ENCODE measurements at regions not wholly inside any gene's neighbourhood (a gene's known extent, or its start where the extent isn't known, plus 50 kb on each side); places are given as distances from the start of the nearest gene placed in this dataset.
"Not testable (repeated sequence)": the region's sequence is repeated elsewhere in the genome, so short reads cannot be mapped to it uniquely, and the experiment has no call there.

DNA sequence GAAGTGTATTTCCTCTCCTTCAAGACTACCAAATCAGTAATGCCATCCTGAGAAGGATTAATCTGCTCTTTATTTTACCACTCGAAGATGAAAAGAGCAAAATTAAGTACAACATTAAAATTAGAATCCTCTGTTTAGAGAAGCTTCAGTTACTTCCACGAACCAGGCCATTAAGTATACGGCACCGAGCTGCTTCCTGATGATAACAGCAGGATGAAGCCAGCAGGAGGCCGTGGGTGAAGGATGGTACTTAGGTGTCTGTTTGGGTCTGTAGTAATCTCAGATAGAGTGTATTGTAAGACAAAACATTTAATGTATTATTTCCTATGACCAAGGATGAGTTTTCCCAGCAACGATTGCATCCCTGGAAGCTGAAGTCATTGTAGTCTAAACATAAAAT is 362.8 kb downstream of the SFMBT2 start:
- CTCF ChIA-PET = interaction anchor here (0.9 kb wide), 1 partner anchor 17 kb away, joined by 3 read pairs; no protein-coding TSS in a partner anchor

DNA sequence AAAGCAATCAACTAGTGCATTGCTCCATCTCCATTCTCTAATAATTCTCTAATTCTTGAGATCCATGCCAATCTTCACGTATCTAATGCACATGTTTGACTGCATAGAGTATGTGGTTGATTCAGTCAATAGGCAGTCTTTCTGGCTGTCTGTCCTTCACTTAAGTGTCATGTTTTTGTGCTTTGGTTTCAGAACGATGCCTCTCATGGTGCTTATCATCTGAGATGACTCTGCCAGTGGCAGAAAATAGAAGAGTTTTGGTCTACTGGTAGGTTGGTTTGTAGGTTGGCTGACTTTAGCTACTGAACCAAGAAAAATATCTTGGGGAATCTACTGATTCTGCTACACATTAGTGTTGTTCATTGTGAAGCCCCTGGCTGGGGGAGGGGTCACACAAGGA is 364.2 kb downstream of the SFMBT2 start:
- ATAC-seq (peak; percentile 80), DNase-seq (peak; percentile 50)
- H3K27me3 Mint-ChIP-seq = no peaks in the 10 kb centered on the region
- H3K4me3 Mint-ChIP-seq = peak overlapping the region; percentile 20
- CTCF ChIA-PET = interaction anchor here (1.1 to 2.2 kb wide), 6 partner anchors 16 to 127 kb away, joined by 3 to 13 read pairs (median 8); no protein-coding TSS in a partner anchor
- peaks cover 50% of the 10 kb centered on the region for H3K4me1 Mint-ChIP-seq
- peaks cover 14% of the 10 kb centered on the region for H3K9me3 Mint-ChIP-seq (ENCODE audit: low read depth)
- H3K36me3 Mint-ChIP-seq = peaks cover 30% of the 10 kb centered on the region
- H3K27ac Mint-ChIP-seq = peak overlapping the region; percentile 89

More for the DNA sequence above, 362.8 kb downstream of the SFMBT2 start:
- DNase-seq = no peak
- no peaks in the 10 kb centered on the region for H3K27me3 Mint-ChIP-seq
- H3K9me3 Mint-ChIP-seq (ENCODE audit: low read depth) = peaks cover 14% of the 10 kb centered on the region
- no peak for ATAC-seq
- H3K4me1 Mint-ChIP-seq = peaks cover 42% of the 10 kb centered on the region
- no peak overlapping the region for H3K4me3 Mint-ChIP-seq
- H3K27ac Mint-ChIP-seq = peak overlapping the region; percentile 89
- H3K36me3 Mint-ChIP-seq = peaks cover 30% of the 10 kb centered on the region

DNA sequence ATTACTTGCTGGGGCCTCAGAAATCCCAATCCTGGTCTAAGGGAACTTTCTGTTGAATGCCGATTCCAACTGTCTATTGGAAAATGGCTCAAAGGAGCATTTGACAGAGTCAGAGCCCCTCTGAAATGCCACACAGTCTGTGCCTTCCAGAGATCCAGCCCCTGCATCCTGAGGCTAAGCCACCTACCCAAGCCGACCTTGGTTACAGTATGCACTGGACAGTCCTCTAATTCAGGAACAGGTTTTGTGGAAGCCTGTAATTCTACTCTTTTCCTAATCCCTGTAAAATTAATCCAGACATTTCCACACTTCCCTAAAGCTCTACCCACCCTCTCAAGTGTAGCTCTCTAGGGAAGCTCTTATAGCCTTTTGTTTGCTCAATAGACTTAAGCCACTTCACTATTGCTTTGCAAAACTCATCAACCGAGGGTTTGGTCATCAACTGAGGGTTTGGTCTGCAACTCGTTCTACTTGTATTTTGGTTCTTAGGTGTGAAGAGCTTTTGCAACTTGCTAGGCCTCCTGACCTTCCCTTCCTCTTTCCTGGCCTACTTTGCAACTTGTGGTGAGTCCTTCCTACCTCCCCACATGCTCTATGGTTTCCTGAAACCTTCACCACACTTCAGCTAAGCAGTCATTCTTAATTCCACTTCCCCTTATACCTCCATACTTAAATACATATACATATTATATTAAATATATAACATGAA is 364.8 kb downstream of the SFMBT2 start:
- CTCF ChIA-PET = interaction anchor here (1.1 to 2.2 kb wide), 6 partner anchors 16 to 126 kb away, joined by 3 to 13 read pairs (median 8); no protein-coding TSS in a partner anchor

DNA sequence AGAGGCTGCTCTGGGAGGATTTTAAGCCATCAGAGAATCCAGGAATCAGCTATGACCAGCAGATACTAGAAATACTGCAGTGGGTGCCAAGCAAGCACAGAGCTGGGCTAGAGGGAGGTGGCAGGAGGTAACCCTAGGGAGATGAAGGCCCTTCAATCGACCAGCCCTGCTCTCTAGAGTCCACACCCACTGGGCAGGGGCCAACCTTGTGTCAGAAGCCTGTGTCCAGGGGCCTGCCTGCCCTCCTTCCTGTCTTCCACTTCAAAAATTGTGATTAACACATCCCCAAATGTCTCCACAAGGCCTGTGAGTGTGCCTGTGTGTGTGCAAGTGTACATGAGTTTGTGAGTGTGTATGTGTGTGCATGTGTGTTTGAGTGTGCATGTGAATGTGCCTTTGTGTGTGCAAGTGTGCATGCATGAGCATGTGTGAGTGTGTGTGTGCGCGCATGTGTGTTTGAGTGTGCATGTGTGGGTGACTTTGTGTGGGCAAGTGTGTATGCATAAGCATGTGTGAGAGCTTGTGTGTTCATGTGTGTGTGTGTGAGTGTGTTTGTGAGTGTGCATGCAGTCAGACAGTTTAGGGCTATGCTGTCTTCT is 367.7 kb downstream of the SFMBT2 start:
- ATAC-seq (no peak), DNase-seq (no peak)
- Mint-ChIP-seq H3K4me1 (peaks cover 71% of the 10 kb centered on the region), H3K27me3 (no peaks in the 10 kb centered on the region), H3K36me3 (peaks cover 17% of the 10 kb centered on the region), H3K4me3 (no peak overlapping the region), H3K27ac (peak overlapping the region; percentile 10), H3K9me3 (ENCODE audit: low read depth) (peaks cover 2% of the 10 kb centered on the region)
- CTCF ChIA-PET = interaction anchor here (0.9 to 1.4 kb wide), 6 partner anchors 10 to 122 kb away, joined by 3 to 4 read pairs (median 4); no protein-coding TSS in a partner anchor

More for the DNA sequence above, 364.8 kb downstream of the SFMBT2 start:
- Mint-ChIP-seq H3K36me3 (peaks cover 32% of the 10 kb centered on the region), H3K4me3 (no peak overlapping the region), H3K27me3 (no peaks in the 10 kb centered on the region), H3K4me1 (peaks cover 55% of the 10 kb centered on the region), H3K27ac (peak overlapping the region; percentile 89), H3K9me3 (ENCODE audit: low read depth) (peaks cover 14% of the 10 kb centered on the region)
- DNase-seq (peak; percentile 77), ATAC-seq (peak; percentile 77)

DNA sequence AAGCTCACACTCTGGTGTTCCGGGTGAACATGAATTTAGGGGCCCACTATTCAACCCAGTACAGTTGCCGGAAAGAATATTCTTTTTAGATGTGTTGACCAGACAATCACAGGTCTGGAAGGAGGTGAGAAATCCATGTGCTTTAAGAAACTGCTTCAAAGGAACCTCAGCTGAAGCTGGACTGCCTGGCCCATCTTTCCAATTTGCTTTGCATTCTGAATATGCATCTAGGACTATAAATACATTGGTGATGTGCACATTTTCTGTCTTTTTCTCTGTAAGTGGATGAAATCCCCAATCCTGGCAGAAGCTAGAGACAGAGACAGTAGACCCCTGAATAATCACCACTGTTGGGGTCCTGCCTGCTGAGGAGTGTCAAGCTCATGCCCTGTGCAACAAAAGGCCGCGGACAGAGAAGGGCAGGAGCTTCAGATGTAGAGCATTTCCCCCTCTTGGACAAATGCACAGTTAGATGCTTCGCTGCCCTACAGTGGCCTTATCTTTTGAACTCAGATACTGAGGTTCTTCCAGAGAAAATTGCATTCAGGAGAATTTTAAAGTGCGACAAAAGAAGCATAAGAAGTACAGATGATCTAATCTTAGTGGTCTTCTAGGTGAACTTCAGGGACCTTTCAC is 368.3 kb downstream of the SFMBT2 start:
- ATAC-seq = no peak
- Mint-ChIP-seq H3K4me3 (no peak overlapping the region), H3K36me3 (peaks cover 13% of the 10 kb centered on the region), H3K27me3 (no peaks in the 10 kb centered on the region), H3K9me3 (ENCODE audit: low read depth) (no peaks in the 10 kb centered on the region), H3K4me1 (peaks cover 69% of the 10 kb centered on the region), H3K27ac (no peak overlapping the region)
- DNase-seq = no peak
- CTCF ChIA-PET = interaction anchor here (0.9 to 1.2 kb wide), 5 partner anchors 9 to 118 kb away, joined by 3 to 4 read pairs (median 3); no protein-coding TSS in a partner anchor

DNA sequence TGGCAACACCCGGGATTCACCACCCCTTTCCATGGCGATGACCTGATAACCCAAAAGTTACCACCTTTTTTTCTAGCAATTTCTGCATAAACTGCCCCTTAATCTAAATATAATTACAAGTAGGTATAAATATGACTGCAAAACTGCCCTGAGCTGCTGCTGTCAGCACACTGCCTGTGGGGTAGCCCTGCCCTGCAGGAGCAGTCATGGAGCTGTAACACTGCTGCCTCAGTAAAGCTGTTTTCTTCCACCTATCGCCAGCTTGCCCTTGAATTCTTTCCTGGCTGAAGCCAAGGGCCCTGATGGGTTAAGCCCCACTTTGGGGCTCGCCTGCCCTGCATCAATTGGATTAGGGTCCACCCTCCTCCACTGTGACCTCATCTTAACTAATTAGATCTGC is 368.8 kb downstream of the SFMBT2 start:
- DNase-seq = no peak

DNA sequence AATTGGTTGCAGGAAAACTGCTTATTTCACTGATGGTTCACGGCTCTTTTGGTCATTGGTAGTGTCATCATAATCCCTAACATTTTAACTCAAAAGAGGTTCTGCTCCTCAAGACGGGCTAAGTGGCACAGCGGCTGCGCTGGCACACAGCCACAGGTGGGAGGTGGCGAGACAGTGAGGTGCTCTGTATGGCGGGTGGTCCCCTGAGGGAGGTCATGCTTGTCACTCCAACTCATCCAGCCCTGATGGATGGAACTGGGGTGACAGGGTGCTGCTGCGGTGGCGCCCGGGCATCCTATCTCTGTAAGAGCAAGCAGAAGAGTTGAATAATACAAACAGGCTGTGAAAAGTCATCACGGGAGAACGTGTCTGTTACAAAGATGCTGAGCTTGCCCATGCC is 370.2 kb downstream of the SFMBT2 start:
- ATAC-seq = no peak
- H3K36me3 Mint-ChIP-seq = peaks cover 19% of the 10 kb centered on the region
- H3K9me3 Mint-ChIP-seq (ENCODE audit: low read depth) = no peaks in the 10 kb centered on the region
- H3K27ac Mint-ChIP-seq = no peak overlapping the region
- no peak for DNase-seq
- no peak overlapping the region for H3K4me3 Mint-ChIP-seq
- CTCF ChIA-PET = no interaction called here
- no peaks in the 10 kb centered on the region for H3K27me3 Mint-ChIP-seq
- H3K4me1 Mint-ChIP-seq = peaks cover 62% of the 10 kb centered on the region

More for the DNA sequence above, 368.8 kb downstream of the SFMBT2 start:
- no peak overlapping the region for H3K27ac Mint-ChIP-seq
- CTCF ChIA-PET = interaction anchor here (0.9 to 1.2 kb wide), 4 partner anchors 8 to 79 kb away, joined by 3 to 4 read pairs (median 4); no protein-coding TSS in a partner anchor
- H3K9me3 Mint-ChIP-seq (ENCODE audit: low read depth) = no peaks in the 10 kb centered on the region
- H3K27me3 Mint-ChIP-seq = no peaks in the 10 kb centered on the region
- no peak for ATAC-seq
- H3K36me3 Mint-ChIP-seq = peaks cover 15% of the 10 kb centered on the region
- peaks cover 67% of the 10 kb centered on the region for H3K4me1 Mint-ChIP-seq
- no peak overlapping the region for H3K4me3 Mint-ChIP-seq

DNA sequence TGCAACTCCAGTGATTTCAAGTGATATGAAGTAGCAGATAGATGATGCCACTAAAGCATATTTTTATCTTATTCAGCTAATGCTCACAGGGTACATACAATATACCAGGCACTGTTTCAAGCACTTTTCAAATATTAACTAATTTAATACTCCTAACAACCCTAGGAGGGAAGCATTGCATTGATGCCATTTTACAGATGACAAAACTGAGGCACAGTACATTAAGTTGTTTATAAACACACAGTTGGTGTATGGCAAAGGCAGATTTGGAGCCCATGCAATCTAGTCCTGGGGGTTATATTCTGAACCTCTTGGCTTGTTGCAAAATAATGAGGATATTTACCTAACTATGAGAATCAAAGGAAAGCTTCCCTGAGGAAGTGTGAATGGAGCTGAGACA is 371.0 kb downstream of the SFMBT2 start:
- H3K4me1 Mint-ChIP-seq = peaks cover 56% of the 10 kb centered on the region
- H3K4me3 Mint-ChIP-seq = no peak overlapping the region
- H3K36me3 Mint-ChIP-seq = peaks cover 15% of the 10 kb centered on the region
- no peaks in the 10 kb centered on the region for H3K27me3 Mint-ChIP-seq
- CTCF ChIA-PET = interaction anchor here (1.0 to 1.2 kb wide), 2 partner anchors 13 to 122 kb away, joined by 3 read pairs; no protein-coding TSS in a partner anchor
- ATAC-seq (no peak), DNase-seq (no peak)
- no peaks in the 10 kb centered on the region for H3K9me3 Mint-ChIP-seq (ENCODE audit: low read depth)
- H3K27ac Mint-ChIP-seq = no peak overlapping the region

DNA sequence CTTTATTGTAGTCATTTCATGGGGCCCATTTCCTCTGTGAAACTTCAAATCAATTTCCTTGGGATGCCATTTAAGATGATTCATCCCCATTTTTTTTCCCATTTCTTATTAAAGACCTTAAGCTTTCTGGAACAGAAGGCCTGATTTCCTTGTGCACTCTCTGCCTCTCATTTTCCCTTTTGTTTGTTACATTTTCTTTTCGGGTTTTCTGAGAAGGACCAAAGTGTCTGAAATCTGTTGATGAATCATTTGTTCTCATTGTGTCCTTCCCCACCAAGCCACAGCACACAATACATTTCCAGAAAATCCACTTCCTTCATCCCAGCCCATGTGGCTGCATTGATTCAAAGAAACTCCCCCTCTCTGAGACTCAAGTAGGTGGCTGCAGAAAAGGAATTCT is 372.4 kb downstream of the SFMBT2 start:
- CTCF ChIA-PET = interaction anchor here (1.4 kb wide), 1 partner anchor 118 kb away, joined by 3 read pairs; no protein-coding TSS in a partner anchor
- peaks cover 24% of the 10 kb centered on the region for H3K36me3 Mint-ChIP-seq
- H3K27ac Mint-ChIP-seq = peak overlapping the region; percentile 72
- no peak overlapping the region for H3K4me3 Mint-ChIP-seq
- DNase-seq (no peak), ATAC-seq (no peak)
- H3K27me3 Mint-ChIP-seq = no peaks in the 10 kb centered on the region
- no peaks in the 10 kb centered on the region for H3K9me3 Mint-ChIP-seq (ENCODE audit: low read depth)
- H3K4me1 Mint-ChIP-seq = peaks cover 61% of the 10 kb centered on the region

DNA sequence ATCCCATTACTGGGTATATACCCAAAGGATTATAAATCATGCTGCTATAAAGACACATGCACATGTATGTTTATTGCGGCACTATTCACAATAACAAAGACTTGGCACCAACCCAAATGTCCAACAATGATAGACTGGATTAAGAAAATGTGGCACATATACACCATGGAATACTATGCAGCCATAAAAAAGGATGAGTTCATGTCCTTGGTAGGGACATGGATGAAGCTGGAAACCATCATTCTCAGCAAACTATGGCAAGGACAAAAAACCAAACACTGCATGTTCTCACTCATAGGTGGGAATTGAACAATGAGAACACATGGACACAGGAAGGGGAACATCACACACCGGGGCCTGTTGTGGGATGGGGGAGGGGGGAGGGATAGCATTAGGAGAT is 373.4 kb downstream of the SFMBT2 start:
- not testable (repeated sequence) for H3K9me3 Mint-ChIP-seq (ENCODE audit: low read depth); H3K27me3 Mint-ChIP-seq; DNase-seq; ATAC-seq; H3K4me3 Mint-ChIP-seq; H3K27ac Mint-ChIP-seq
- Mint-ChIP-seq H3K4me1 (peaks cover 62% of the 10 kb centered on the region), H3K36me3 (peaks cover 28% of the 10 kb centered on the region)
- CTCF ChIA-PET = interaction anchor here (0.7 to 1.1 kb wide), 2 partner anchors 12 to 117 kb away, joined by 3 to 4 read pairs; no protein-coding TSS in a partner anchor

DNA sequence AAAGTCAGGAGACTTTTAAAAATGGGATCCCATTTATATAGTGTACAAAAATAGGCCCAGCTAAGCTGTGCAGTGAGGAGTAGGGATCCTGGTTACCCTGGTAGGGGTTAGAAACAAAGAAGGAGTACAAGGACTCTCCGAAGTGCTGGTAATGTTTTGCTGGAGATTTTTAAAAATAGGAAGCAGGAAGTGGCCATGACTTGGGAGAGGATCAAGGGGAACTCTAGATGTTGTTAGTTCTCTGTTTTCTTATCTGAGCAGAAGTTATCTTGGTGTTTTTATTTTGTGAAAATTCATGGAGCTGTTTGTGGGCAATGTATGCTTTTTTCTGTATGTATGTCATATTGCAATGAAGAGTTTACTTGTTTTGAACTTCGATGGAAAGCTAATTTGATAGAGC is 373.9 kb downstream of the SFMBT2 start:
- no peak for ATAC-seq
- Mint-ChIP-seq H3K9me3 (ENCODE audit: low read depth) (no peaks in the 10 kb centered on the region), H3K27ac (no peak overlapping the region), H3K4me3 (no peak overlapping the region), H3K36me3 (peaks cover 30% of the 10 kb centered on the region), H3K4me1 (peaks cover 63% of the 10 kb centered on the region), H3K27me3 (no peaks in the 10 kb centered on the region)
- no peak for DNase-seq
- CTCF ChIA-PET = interaction anchor here (0.7 to 1.1 kb wide), 3 partner anchors 12 to 117 kb away, joined by 3 to 4 read pairs (median 3); no protein-coding TSS in a partner anchor

DNA sequence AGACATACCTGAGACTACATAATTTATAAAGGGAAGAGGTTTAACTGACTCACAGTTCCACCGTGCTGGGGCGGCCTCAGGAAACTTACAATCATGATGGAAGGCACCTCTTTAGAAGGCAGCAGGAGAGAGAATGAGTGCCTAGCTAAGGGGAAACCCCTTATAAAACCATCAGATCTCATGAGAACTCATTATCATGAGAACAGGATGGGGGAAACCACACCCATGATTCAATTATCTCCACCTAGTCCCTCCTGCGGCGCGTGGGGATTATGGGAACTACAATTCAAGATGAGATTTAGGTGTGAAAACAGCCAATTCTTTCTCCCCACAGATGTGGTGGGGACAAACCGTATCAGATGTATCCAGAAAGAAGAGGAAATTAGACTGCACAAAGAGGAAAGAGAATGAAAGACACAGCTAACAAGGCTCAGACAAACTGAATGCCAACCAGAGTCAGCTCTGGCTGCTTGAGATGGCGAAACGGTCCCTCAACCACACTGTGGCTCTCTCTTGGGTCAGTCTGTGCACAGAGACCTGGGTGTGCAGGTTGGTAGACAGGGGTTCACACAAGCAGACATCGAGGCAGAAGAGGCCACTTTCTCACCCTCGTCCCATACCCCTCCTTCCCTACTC is 375.6 kb downstream of the SFMBT2 start:
- Mint-ChIP-seq H3K4me1 (peaks cover 72% of the 10 kb centered on the region), H3K9me3 (ENCODE audit: low read depth) (peaks cover 2% of the 10 kb centered on the region), H3K27ac (no peak overlapping the region), H3K4me3 (no peak overlapping the region), H3K36me3 (peaks cover 40% of the 10 kb centered on the region), H3K27me3 (no peaks in the 10 kb centered on the region)
- DNase-seq (no peak), ATAC-seq (no peak)
- CTCF ChIA-PET = no interaction called here

DNA sequence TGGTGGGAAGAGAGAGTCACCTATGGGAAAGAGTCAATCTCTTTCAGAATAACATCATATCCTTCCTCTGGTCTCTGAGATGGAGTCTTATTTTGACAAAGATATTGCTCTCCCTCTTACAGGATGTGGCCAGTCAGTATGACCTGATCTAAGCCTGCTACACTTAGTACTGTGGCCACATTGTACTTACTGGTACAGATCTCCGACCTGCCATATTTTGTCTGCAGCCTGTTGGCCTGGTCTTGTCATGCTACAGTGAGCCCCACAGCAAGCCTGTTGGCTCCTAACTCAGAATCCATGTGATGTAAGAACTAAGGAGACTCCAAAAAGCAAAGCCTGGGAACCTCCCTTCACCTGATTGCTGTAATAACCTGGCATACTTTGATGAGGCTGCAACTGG is 377.8 kb downstream of the SFMBT2 start:
- peak; percentile 79 for ATAC-seq
- no peaks in the 10 kb centered on the region for H3K27me3 Mint-ChIP-seq
- peaks cover 77% of the 10 kb centered on the region for H3K4me1 Mint-ChIP-seq
- H3K27ac Mint-ChIP-seq = peak overlapping the region; percentile 88
- H3K36me3 Mint-ChIP-seq = peaks cover 53% of the 10 kb centered on the region
- CTCF ChIA-PET = interaction anchor here (0.9 to 1.5 kb wide), 2 partner anchors 10 to 113 kb away, joined by 3 to 6 read pairs; no protein-coding TSS in a partner anchor
- peaks cover 2% of the 10 kb centered on the region for H3K9me3 Mint-ChIP-seq (ENCODE audit: low read depth)
- no peak overlapping the region for H3K4me3 Mint-ChIP-seq
- peak; percentile 71 for DNase-seq

Data from activated CD8-positive, alpha-beta memory T cell treated with anti-CD3 and anti-CD28 coated beads, Interleukin-2, amount 10 ng/mL, durations not matched to agents 7 days and 5 days (primary cell).